Endothelial cell of umbilical vein (primary cell): ENCODE measurements at regions not wholly inside any gene's neighbourhood (a gene's known extent, or its start where the extent isn't known, plus 50 kb on each side); places are given as distances from the start of the nearest gene placed in this dataset.

Experiments used
- BruUV-seq: library from RNA; stranded (reverse); fragments of 400-500 nt; replicated peaks from 2 replicates; lab custom pipeline; 2021; lab: Mats Ljungman, UMichigan
- CTCF ChIA-PET: fragments of 300-600, 350-600 bp; sonication (Branson Sonifier 250); formaldehyde crosslinking; loops from one replicate; lab custom pipeline; 2021; ENCODE audit warnings: antibody characterized with exemption, inconsistent platforms; lab: Charles Lee
- POLR2A ChIA-PET: fragments of 300-600, 350-600 bp; sonication (Branson Sonifier 250); formaldehyde crosslinking; loops from one replicate; lab custom pipeline; 2021; ENCODE audit warnings: antibody characterized with exemption, inconsistent platforms; lab: Charles Lee
- DNase-seq: peaks from one replicate; pipeline ENCODE4 v3.0.0-alpha.2; 2011; ENCODE audit warnings: low read depth, low spot score
- FAIRE-seq: peaks from 2 replicates; lab custom pipeline; 2011; peaks lifted over from hg19 to GRCh38; lab: Jason Lieb, UNC
- H2AFZ ChIP-seq: 2 replicates; pipeline ENCODE4 v1.6.0; 2012; ENCODE audit warnings: low read depth, low read length, control low read depth, inconsistent platforms
- H3K27ac ChIP-seq: 2 replicates; pipeline ENCODE4 v1.5.1; 2011; ENCODE audit warnings: low read depth, mild to moderate bottlenecking, control low read depth, low read length, moderate library complexity; ENCODE audit not compliant: insufficient read depth
- H3K27me3 ChIP-seq, 2 experiments: 2 replicates each; pipeline versions ENCODE4 v1.6.0 to v1.6.1; 2011; ENCODE audit warnings: low read length in 2 of 2, mixed read lengths in 1 of 2; ENCODE audit not compliant: control insufficient read depth in 2 of 2, insufficient read depth in 2 of 2
- H3K36me3 ChIP-seq, 2 experiments: 2 replicates in 1 of 2; 3 replicates in 1 of 2; pipeline ENCODE4 v1.5.1; 2011; ENCODE audit warnings: low read length in 2 of 2, mild to moderate bottlenecking in 1 of 2, moderate library complexity in 1 of 2; ENCODE audit not compliant: control insufficient read depth in 2 of 2, insufficient read depth in 2 of 2; ENCODE audit errors: extremely low read depth in 1 of 2
- H3K4me1 ChIP-seq: 3 replicates; pipeline ENCODE4 v1.5.1; 2011; ENCODE audit warnings: mild to moderate bottlenecking, low read length; ENCODE audit not compliant: control insufficient read depth, insufficient read depth; ENCODE audit errors: extremely low read depth
- H3K4me2 ChIP-seq: 2 replicates; pipeline ENCODE4 v1.6.1; 2011; ENCODE audit warnings: low read length, control low read depth, mixed read lengths; ENCODE audit not compliant: insufficient read depth
- H3K4me3 ChIP-seq, 3 experiments: fragments of 200-600 bp in 1 of 3; sonication (generic), shearing (Covaris generic) in 1 of 3; replicated peaks in 1 of 3; 2 replicates each; pipeline ENCODE4 v1.5.1; 2011 to 2016; ENCODE audit warnings: control low read depth in 3 of 3, low read length in 3 of 3, mild to moderate bottlenecking in 2 of 3, inconsistent platforms in 1 of 3, low read depth in 1 of 3, moderate library complexity in 1 of 3; ENCODE audit not compliant: insufficient read depth in 1 of 3
- H3K79me2 ChIP-seq: 2 replicates; pipeline ENCODE4 v1.6.0; 2012; ENCODE audit warnings: low read length, inconsistent platforms; ENCODE audit not compliant: control insufficient read depth, insufficient read depth
- H3K9ac ChIP-seq: replicated peaks from 2 replicates; pipeline ENCODE3; 2011; ENCODE audit warnings: low read length, control low read depth; ENCODE audit not compliant: insufficient read depth; ENCODE audit errors: extremely low read depth
- H3K9me1 ChIP-seq: replicated peaks from 3 replicates; pipeline ENCODE4 v1.6.0; 2011; ENCODE audit warnings: mild to moderate bottlenecking, low read length; ENCODE audit not compliant: control insufficient read depth, insufficient read depth; ENCODE audit errors: extremely low read depth
- H3K9me3 ChIP-seq: replicated peaks from 2 replicates; pipeline ENCODE4 v1.5.1; 2012; ENCODE audit warnings: low read length, inconsistent platforms; ENCODE audit not compliant: control insufficient read depth, insufficient read depth
- H4K20me1 ChIP-seq: replicated peaks from 2 replicates; pipeline ENCODE3; 2011; ENCODE audit warnings: mild to moderate bottlenecking, low read length; ENCODE audit not compliant: control insufficient read depth, insufficient read depth; ENCODE audit errors: extremely low read depth
- EZH2 ChIP-seq: IDR thresholded peaks from 2 replicates; pipeline ENCODE4 v1.6.1; 2012; ENCODE audit warnings: borderline replicate concordance, low read depth, mild to moderate bottlenecking, moderate library complexity, low read length, inconsistent platforms; ENCODE audit not compliant: severe bottlenecking
- FOS ChIP-seq: IDR thresholded peaks from 2 replicates; pipeline ENCODE4 v1.6.1; 2011; ENCODE audit warnings: mild to moderate bottlenecking, low read length, moderate library complexity, borderline replicate concordance; ENCODE audit not compliant: insufficient read depth
- GATA2 ChIP-seq: IDR thresholded peaks from 2 replicates; pipeline ENCODE4 v1.7.0; 2011; ENCODE audit warnings: low read depth, mild to moderate bottlenecking, moderate library complexity, mixed read lengths, low read length; ENCODE audit not compliant: insufficient read length, insufficient read depth
- JUN ChIP-seq: IDR thresholded peaks from 2 replicates; pipeline ENCODE4 v1.6.1; 2011; ENCODE audit warnings: borderline replicate concordance, low read depth; ENCODE audit not compliant: insufficient read length, insufficient read depth
- MYC ChIP-seq: IDR thresholded peaks from one replicate; pipeline ENCODE4 v1.6.1; 2011; ENCODE audit warnings: mild to moderate bottlenecking, low read depth, low read length
- POLR2A ChIP-seq: IDR thresholded peaks from 2 replicates; pipeline ENCODE4 v1.6.1; 2012; ENCODE audit warnings: low read depth, mild to moderate bottlenecking, control low read depth, low read length
- POLR2AphosphoS5 ChIP-seq: IDR thresholded peaks from 2 replicates; pipeline ENCODE4 v1.6.1; 2012; ENCODE audit warnings: low read depth, mild to moderate bottlenecking, control low read depth, low read length, moderate library complexity; ENCODE audit not compliant: insufficient read depth
- dilution Hi-C: fragments of 300-500 bp; cut with MboI; formaldehyde crosslinking; loops from one replicate; pipeline ENCODE4 v1.15.0; 2019; ENCODE audit warnings: low sequenced_read_pairs; ENCODE audit not compliant: extremely low pct_ligation_motif_present
- intact Hi-C: fragments of 100-400 bp; cut with micrococcal nuclease; formaldehyde crosslinking; loops from one replicate; pipeline ENCODE4 v1.10.0; 2022
- TF ChIP-seq, protein P1 (sequence below): IDR thresholded peaks from 2 replicates; pipeline ENCODE4 v1.6.1; 2011; ENCODE audit not compliant: insufficient read depth, insufficient read length
- TF ChIP-seq, protein P2 (sequence below), 2 donors: IDR thresholded peaks; 1 replicate in 1 of 2; 2 replicates in 1 of 2; pipeline ENCODE4 v1.5.1; 2011; ENCODE audit warnings: low read length in 2 of 2, mild to moderate bottlenecking in 2 of 2, moderate library complexity in 2 of 2, control low read depth in 1 of 2, inconsistent platforms in 1 of 2, low read depth in 1 of 2; ENCODE audit not compliant: insufficient read depth in 1 of 2; ENCODE audit errors: extremely low read depth in 1 of 2

DNA sequence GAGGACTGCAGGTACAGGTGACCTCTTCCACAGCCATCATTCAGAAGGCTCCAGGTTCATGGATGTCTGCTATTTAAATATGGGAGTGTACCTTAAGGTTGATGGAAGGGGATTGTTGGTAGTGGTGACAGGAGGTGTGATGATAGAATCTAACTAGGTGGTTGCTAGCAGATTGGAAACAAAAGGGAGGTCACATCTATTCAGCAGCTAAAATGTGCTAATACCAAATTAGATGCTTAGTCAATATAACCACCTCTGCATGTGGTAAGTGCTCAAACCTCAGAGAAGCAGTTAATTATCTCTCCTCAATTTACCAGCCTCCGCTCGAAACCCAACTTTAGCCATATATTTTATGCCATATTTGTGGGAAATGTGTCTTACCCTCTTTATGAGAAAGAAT, 98.7 kb upstream of the CCSER1 start:
- Histone ChIP-seq H3K9ac (no peak overlapping the region), H3K9me3 (no peaks in the 10 kb centered on the region), H4K20me1 (no peaks in the 10 kb centered on the region), H3K27ac (no peak overlapping the region), H3K27me3 (peaks cover 0 to 3% of the 10 kb centered on the region in 2 experiments), H3K4me3 (no peak overlapping the region), H3K4me1 (no peaks in the 10 kb centered on the region), H3K36me3 (no peaks in the 10 kb centered on the region), H3K79me2 (no peaks in the 10 kb centered on the region), H3K9me1 (no peaks in the 10 kb centered on the region), H3K4me2 (no peak overlapping the region), H2AFZ (no peak overlapping the region)
- intact Hi-C loops: no loop called here
- DNase-seq (no peak), FAIRE-seq (no peak)
- dilution Hi-C loops: no loop called here
- no TSS peak for BruUV-seq
- POLR2A ChIA-PET: no interaction called here
- TF ChIP-seq GATA2: no peak
- TF ChIP-seq MYC: no peak
- TF ChIP-seq, protein P1, sequence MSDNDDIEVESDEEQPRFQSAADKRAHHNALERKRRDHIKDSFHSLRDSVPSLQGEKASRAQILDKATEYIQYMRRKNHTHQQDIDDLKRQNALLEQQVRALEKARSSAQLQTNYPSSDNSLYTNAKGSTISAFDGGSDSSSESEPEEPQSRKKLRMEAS: no peak
- CTCF ChIA-PET: interaction anchor here (1.2 kb wide), 1 partner anchor 261 kb away, joined by 3 read pairs; no protein-coding TSS in a partner anchor

DNA sequence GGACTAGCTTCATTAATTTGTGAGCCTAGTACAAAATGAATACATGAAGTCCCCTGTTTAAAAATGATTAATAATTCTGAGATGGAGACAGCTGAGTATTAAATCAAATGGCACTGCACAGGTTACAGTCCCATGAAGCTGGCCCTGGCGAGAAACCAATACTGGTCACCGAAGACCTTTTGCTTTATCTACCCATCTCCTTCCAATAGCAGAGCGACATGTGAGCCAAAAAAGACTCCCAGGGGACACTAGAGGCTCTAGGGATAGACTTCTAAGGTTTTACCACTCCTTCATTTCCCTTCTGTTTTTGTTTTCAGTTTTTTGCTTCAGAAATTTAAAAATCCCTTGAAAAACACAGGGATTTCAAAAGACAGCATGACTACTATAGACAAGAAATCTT, 97.0 kb upstream of the CCSER1 start:
- DNase-seq (no peak), FAIRE-seq (no peak)
- Histone ChIP-seq H3K9ac (no peak overlapping the region), H3K4me1 (no peaks in the 10 kb centered on the region), H3K27me3 (peaks cover 0 to 3% of the 10 kb centered on the region in 2 experiments), H2AFZ (no peak overlapping the region), H3K27ac (no peak overlapping the region), H3K9me3 (no peaks in the 10 kb centered on the region), H3K79me2 (no peaks in the 10 kb centered on the region), H3K9me1 (no peaks in the 10 kb centered on the region), H4K20me1 (no peaks in the 10 kb centered on the region), H3K4me3 (no peak overlapping the region), H3K36me3 (no peaks in the 10 kb centered on the region), H3K4me2 (no peak overlapping the region)
- no TSS peak for BruUV-seq
- dilution Hi-C loops: no loop called here
- CTCF ChIA-PET: interaction anchor here (1.1 to 1.5 kb wide), 3 partner anchors 259 to 264 kb away, joined by 3 to 9 read pairs (median 7); no protein-coding TSS in a partner anchor
- intact Hi-C loops: no loop called here
- POLR2A ChIA-PET: no interaction called here
- no peak for TF ChIP-seq EZH2
- TF ChIP-seq POLR2AphosphoS5: no peak
- TF ChIP-seq, protein P2, sequence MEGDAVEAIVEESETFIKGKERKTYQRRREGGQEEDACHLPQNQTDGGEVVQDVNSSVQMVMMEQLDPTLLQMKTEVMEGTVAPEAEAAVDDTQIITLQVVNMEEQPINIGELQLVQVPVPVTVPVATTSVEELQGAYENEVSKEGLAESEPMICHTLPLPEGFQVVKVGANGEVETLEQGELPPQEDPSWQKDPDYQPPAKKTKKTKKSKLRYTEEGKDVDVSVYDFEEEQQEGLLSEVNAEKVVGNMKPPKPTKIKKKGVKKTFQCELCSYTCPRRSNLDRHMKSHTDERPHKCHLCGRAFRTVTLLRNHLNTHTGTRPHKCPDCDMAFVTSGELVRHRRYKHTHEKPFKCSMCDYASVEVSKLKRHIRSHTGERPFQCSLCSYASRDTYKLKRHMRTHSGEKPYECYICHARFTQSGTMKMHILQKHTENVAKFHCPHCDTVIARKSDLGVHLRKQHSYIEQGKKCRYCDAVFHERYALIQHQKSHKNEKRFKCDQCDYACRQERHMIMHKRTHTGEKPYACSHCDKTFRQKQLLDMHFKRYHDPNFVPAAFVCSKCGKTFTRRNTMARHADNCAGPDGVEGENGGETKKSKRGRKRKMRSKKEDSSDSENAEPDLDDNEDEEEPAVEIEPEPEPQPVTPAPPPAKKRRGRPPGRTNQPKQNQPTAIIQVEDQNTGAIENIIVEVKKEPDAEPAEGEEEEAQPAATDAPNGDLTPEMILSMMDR (IDR thresholded peaks at IDR 0.05; ENCODE audit: extremely low read depth in 1 of 2, insufficient read depth in 1 of 2, low read depth in 1 of 2, low read length in 2 of 2): no peak
- TF ChIP-seq, protein P1: no peak
- TF ChIP-seq GATA2: no peak
- TF ChIP-seq MYC: no peak
- no peak for TF ChIP-seq FOS
- no peak for TF ChIP-seq JUN
- no peak for TF ChIP-seq POLR2A
